Dedifferentiated amniotic fluid mesenchymal stem cell (primary cell): ENCODE measurements at regions not wholly inside any gene's neighbourhood (a gene's known extent, or its start where the extent isn't known, plus 50 kb on each side); places are given as distances from the start of the nearest gene placed in this dataset.
"Not testable (repeated sequence)": the region's sequence is repeated elsewhere in the genome, so short reads cannot be mapped to it uniquely, and the experiment has no call there.

ENCODE experiments used
- DNase-seq: peaks from one replicate; pipeline ENCODE4 v3.0.0-alpha.2; 2016; ENCODE audit errors: extremely low spot score

GRCh38 chr7:76117306-76117991 is 69.5 kb downstream of the MDH2 start:
- DNase-seq = not testable (repeated sequence)

GRCh38 chr7:76118253-76119036 is 70.5 kb downstream of the MDH2 start:
- not testable (repeated sequence) for DNase-seq

DNA sequence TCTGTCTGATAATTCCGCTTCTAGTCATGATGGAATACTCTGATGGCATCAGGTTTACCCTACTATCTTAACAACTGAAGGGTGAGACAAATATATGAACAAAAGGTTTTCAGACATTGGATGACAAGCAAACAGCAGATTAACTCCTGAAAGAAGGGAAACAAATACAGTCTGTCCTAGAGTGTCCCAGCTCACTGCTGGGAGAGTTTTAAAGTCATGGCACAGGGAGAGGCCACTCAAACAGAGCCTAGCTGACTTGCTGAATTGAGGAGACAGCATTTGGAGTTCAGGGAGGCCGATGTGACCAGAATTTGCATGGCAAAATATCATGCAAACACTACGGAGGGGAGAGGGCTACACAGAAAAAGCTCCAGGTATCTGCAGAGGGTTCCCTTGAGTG is 73.1 kb downstream of the MDH2 start:
- no peak for DNase-seq

GRCh38 chr7:76122516-76123239 is 74.8 kb downstream of the MDH2 start:
- DNase-seq = no peak

DNA sequence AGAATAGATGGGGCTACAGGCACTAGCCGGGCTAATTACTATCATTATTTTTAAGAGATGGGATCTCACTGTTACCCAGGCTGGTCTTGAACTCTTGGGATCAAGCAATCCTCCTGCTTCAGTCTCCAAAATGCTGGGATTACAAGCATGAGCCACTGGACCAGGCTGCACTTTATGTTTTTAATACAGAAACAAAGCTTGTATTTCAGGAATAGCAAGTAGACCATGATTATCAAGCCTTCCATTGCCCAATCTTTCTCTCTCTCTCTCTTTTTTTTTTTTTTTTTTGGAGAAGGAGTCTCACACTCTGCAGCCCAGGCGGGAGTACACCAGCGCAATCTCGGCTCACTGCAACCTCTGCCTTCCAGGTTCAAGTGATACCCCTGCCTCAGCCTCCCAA is 75.4 kb downstream of the MDH2 start:
- no peak for DNase-seq

GRCh38 chr7:76125560-76125959 is 76.1 kb upstream of the SRRM3 start:
- DNase-seq = no peak

GRCh38 chr7:76126632-76127031 is 75.1 kb upstream of the SRRM3 start:
- no peak for DNase-seq

DNA sequence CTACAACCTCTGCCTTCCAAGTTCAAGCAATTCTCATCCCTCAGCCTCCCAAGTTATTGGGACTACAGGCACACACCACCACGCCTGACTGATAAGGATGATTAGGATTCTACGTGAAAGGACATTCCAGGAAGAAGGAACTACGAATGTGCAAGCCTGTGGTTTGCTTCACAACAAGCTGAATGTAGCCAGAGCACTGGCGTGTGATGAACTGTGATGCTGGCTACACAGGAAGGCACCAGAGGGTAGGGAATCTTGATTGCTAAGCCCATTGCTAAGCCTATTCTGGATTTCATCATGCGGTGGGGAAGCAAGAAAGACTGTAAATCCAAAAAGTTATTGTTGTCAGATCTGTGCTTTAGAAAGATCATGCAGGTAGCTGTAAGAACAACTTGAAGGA is 72.3 kb upstream of the SRRM3 start:
- DNase-seq = no peak

- DNase-seq = no peak
Measured at GRCh38 chr7:76129836-76130235, 71.9 kb upstream of the SRRM3 start.

DNA sequence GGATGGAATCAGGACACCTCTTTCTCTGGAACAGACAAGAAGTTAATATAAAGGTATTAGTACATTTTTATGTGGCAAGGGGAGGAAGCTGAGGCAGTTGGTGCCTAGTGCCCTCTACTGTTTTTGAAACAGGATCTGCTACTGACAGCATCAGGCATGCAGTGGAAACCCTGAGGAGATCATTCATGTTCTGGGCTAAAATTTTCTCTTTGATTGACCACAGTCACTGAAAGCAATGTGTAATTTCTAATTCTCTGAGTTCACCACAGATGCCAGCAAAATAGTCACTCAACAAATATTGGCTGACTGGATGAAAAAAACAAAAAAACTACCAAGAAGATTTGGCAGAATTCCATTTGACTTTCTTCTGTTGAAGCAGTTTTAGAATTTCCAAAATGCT is 71.0 kb upstream of the SRRM3 start:
- DNase-seq = peak; percentile 32

DNA sequence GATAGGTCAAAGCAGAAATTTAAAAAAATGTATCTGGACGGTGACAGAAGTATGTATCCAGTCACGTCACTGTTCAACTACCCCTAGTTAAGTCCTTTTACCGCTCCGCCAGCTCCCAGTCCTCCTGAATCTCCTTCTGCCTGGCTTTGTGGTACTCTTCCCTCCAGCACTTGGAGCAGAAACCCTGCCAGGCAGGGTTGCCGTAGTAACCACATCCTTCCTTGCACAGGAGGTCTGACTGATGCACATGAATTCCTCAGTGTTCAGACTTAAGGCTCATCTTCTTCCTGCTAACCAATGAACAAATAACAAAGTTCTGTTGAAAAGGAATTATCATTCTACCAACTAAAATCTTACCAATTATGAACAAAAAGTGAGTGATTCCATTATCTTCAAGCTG is 69.8 kb upstream of the SRRM3 start:
- not testable (repeated sequence) for DNase-seq

GRCh38 chr7:76133164-76133775 is 68.4 kb upstream of the SRRM3 start:
- no peak for DNase-seq

- DNase-seq = no peak
Measured at GRCh38 chr7:76133839-76134238, 67.9 kb upstream of the SRRM3 start.

GRCh38 chr7:76135263-76135662 is 66.4 kb upstream of the SRRM3 start:
- not testable (repeated sequence) for DNase-seq

GRCh38 chr7:76138577-76139313 is 63.0 kb upstream of the SRRM3 start:
- DNase-seq = not testable (repeated sequence)

GRCh38 chr7:76139670-76140069 is 62.0 kb upstream of the SRRM3 start:
- no peak for DNase-seq

GRCh38 chr7:76140259-76140658 is 61.4 kb upstream of the SRRM3 start:
- DNase-seq = not testable (repeated sequence)

DNA sequence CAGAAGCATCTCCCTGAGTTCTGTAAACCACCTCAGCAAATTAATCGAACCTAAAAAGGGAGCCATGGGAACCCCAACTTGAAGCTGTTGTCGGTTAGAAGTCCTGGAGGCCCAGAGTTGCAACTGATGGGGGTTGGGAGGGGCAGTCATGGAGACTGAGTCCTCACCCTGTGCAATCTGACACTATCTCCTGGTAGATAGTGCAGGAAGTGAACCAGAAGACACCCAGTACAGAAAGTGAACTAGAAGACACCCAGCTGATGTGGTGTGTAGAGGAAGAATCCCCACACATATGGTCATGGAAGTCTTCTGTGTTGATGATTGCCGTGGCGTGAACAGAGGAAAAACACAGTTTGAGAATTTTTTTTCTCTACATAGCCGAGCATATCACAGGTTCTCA is 58.8 kb upstream of the SRRM3 start:
- DNase-seq = no peak

GRCh38 chr7:76144664-76145270 is 56.9 kb upstream of the SRRM3 start:
- not testable (repeated sequence) for DNase-seq

DNA sequence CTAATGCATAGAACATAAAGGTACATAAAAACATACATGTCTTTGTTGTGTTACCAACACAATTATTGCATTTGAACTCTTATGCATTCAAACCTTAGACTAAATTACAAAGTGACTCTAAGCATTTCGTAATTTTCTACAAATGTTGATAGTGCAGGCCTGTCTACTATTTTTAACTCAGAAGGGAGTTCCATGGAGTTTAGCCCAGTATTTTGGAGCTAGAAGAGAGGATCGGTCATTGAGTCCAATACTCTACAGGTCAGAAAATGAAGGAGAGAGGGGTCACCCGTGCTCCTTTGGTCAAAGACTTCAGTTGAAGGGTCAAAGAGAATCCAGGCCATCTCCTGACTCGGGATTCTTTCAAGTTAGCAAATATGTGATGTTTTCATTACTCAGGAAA is 55.3 kb upstream of the SRRM3 start:
- DNase-seq = no peak

GRCh38 chr7:76148947-76149346 is 52.7 kb upstream of the SRRM3 start:
- not testable (repeated sequence) for DNase-seq
